ENCODE measurements at regions not wholly inside any gene's neighbourhood (a gene's known extent, or its start where the extent isn't known, plus 50 kb on each side); places are given as distances from the start of the nearest gene placed in this dataset.

DNA sequence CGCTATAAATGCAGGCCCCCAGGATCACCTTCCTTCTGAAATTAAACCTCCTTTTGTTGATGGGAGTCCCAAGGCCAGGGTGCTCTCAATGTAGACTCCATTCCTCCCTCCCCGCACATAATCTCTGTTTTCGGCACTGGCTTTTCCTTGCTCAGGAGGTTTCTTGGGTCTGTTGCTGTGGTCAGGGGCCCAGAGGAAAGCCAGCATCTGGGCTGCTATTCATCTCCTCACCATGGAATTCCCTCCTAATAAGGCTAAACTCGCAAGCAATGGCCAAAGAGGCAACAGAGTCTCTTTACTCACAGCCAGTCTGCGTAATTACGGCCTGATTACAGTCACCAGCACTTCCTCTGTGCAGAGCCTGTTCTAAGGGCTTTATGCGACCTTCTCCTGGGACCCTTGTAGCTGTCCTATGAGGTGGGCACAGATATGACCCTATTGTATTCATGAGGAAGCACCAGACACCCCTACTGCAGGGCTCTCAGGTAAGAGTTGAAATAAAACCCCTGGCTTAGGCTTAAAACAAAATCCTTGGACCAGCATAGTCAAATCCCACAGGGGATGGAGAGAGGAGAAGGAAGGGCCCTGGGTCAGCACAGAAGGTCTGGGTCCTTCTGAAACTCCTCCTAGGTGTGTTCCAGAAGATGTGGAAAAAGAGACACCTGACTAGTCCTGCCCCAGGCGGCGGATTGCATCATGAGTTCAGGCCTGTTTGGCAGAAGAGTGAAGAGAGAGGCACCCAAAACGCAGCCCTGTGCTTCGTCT, 105.0 kb upstream of the SH3BP4 start:
- TF ChIP-seq, protein P1, sequence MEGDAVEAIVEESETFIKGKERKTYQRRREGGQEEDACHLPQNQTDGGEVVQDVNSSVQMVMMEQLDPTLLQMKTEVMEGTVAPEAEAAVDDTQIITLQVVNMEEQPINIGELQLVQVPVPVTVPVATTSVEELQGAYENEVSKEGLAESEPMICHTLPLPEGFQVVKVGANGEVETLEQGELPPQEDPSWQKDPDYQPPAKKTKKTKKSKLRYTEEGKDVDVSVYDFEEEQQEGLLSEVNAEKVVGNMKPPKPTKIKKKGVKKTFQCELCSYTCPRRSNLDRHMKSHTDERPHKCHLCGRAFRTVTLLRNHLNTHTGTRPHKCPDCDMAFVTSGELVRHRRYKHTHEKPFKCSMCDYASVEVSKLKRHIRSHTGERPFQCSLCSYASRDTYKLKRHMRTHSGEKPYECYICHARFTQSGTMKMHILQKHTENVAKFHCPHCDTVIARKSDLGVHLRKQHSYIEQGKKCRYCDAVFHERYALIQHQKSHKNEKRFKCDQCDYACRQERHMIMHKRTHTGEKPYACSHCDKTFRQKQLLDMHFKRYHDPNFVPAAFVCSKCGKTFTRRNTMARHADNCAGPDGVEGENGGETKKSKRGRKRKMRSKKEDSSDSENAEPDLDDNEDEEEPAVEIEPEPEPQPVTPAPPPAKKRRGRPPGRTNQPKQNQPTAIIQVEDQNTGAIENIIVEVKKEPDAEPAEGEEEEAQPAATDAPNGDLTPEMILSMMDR (IDR thresholded peaks at IDR 0.05; ENCODE audit: control extremely low read depth in 1 of 3, insufficient read depth in 1 of 3, low read depth in 1 of 3, low read length in 3 of 3), result no peak
- TF ChIP-seq FOSL1 (IDR thresholded peaks at IDR 0.05; ENCODE audit: insufficient read depth, low read depth, low read length), result no peak
- no peak for TF ChIP-seq SP2 (IDR thresholded peaks at IDR 0.05; ENCODE audit: low read length)
- no peak for TF ChIP-seq MAFK (IDR thresholded peaks at IDR 0.05; ENCODE audit: low read depth, low read length)
- no peak for TF ChIP-seq PHF8 (conservative IDR thresholded peaks at IDR 0.05; ENCODE audit: low read depth, low read length)
- TF ChIP-seq KDM5A (IDR thresholded peaks at IDR 0.05; ENCODE audit: low read length), result no peak
- no peak for TF ChIP-seq EZH2 (IDR thresholded peaks at IDR 0.05; ENCODE audit: low read depth, low read length, severe bottlenecking)
- TF ChIP-seq GABPA (IDR thresholded peaks at IDR 0.05; ENCODE audit: borderline replicate concordance, insufficient read depth, low read length), result no peak
- no peak for TF ChIP-seq RFX5 (IDR thresholded peaks at IDR 0.05; ENCODE audit: borderline replicate concordance, low read depth, low read length)
- TF ChIP-seq, protein P2, sequence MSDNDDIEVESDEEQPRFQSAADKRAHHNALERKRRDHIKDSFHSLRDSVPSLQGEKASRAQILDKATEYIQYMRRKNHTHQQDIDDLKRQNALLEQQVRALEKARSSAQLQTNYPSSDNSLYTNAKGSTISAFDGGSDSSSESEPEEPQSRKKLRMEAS (IDR thresholded peaks at IDR 0.05), result no peak
- no peak for TF ChIP-seq ASH2L (IDR thresholded peaks at IDR 0.05; ENCODE audit: low read length)
